ENCODE measurements at regions not wholly inside any gene's neighbourhood (a gene's known extent, or its start where the extent isn't known, plus 50 kb on each side); places are given as distances from the start of the nearest gene placed in this dataset.

DNA sequence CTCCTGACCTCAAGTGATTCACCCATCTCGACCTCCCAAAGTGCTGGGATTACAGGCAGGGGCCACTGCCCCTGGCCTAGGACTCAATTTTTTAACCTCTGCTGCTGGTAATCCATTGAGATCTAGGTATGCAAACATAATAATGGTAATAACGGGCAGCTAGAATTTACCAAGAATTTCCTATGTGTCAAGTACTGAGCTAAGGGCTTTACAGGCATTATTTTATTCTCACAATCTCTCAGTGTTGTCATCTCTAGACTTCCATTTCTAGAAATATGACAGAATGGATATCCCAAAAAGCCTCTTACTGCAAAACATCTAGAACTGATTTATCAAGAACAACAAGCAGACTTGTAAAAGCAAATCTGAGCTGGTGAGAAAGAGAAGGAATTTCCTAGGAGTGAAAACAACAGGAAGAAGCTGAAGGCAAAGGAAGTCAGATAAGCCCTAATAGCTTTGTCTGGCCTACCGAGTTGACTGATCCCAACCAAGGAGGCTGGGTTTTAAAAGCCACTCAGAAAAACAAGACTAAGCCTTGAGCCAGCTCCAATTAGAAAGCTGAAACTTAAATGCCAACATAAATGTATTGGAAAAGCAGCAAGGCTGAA is 70.6 kb downstream of the CCDC71L start:
- H3K36me3 ChIP-seq (replicated peaks in 1 of 2; ENCODE audit: control insufficient read depth in 1 of 2, insufficient read depth in 2 of 2, low read length in 2 of 2): no peaks in the 10 kb centered on the region
- no peaks in the 10 kb centered on the region for H3K4me1 Mint-ChIP-seq
- H3K4me3 Mint-ChIP-seq: no peak overlapping the region
- H3K27ac Mint-ChIP-seq: no peak overlapping the region
- H3K36me3 Mint-ChIP-seq: no peaks in the 10 kb centered on the region
- H3K4me2 ChIP-seq (replicated peaks; ENCODE audit: extremely low read depth, low read length, poor library complexity, severe bottlenecking): no peak overlapping the region
- TF ChIP-seq, protein P1, sequence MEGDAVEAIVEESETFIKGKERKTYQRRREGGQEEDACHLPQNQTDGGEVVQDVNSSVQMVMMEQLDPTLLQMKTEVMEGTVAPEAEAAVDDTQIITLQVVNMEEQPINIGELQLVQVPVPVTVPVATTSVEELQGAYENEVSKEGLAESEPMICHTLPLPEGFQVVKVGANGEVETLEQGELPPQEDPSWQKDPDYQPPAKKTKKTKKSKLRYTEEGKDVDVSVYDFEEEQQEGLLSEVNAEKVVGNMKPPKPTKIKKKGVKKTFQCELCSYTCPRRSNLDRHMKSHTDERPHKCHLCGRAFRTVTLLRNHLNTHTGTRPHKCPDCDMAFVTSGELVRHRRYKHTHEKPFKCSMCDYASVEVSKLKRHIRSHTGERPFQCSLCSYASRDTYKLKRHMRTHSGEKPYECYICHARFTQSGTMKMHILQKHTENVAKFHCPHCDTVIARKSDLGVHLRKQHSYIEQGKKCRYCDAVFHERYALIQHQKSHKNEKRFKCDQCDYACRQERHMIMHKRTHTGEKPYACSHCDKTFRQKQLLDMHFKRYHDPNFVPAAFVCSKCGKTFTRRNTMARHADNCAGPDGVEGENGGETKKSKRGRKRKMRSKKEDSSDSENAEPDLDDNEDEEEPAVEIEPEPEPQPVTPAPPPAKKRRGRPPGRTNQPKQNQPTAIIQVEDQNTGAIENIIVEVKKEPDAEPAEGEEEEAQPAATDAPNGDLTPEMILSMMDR (IDR thresholded peaks at IDR 0.05): no peak
- no peaks in the 10 kb centered on the region for H3K27me3 ChIP-seq (ENCODE audit: control insufficient read depth in 2 of 2, insufficient read depth in 2 of 2, low read length in 2 of 2)
- intact Hi-C loops (cut with micrococcal nuclease): loop anchor here in 1 of 2 donors (5.0 kb wide), 1 partner anchor 38 kb away; no protein-coding TSS in a partner anchor
- WGBS (ENCODE audit: insufficient coverage): no CpG with 5 or more reads among the region's 3 CpGs
- no peak for DNase-seq
- H2AFZ ChIP-seq (ENCODE audit: insufficient read depth, low read depth, low read length, poor library complexity, severe bottlenecking): no peak overlapping the region
- H3K9ac ChIP-seq (ENCODE audit: insufficient read depth, low read length, poor library complexity, severe bottlenecking): no peak overlapping the region
- H3K27ac ChIP-seq (ENCODE audit: low read depth in 1 of 2, low read length in 2 of 2): no peak overlapping the region
- no peaks in the 10 kb centered on the region for H3K79me2 ChIP-seq (ENCODE audit: insufficient read depth, low read length)
- peaks cover 0 to 5% (median 0%) of the 10 kb centered on the region in 3 donors for H3K27me3 Mint-ChIP-seq (ENCODE audit: low read depth in 3 of 3)
- H3K9me3 ChIP-seq (replicated peaks in 1 of 2; ENCODE audit: control insufficient read depth in 1 of 2, insufficient read depth in 1 of 2, low read length in 2 of 2): no peaks in the 10 kb centered on the region
- no peaks in the 10 kb centered on the region for H3K4me1 ChIP-seq (ENCODE audit: control insufficient read depth in 1 of 2, insufficient read depth in 2 of 2, low read length in 2 of 2)
- H3K4me3 ChIP-seq (replicated peaks in 1 of 3; ENCODE audit: low read depth in 2 of 3, low read length in 3 of 3): no peak overlapping the region
- peaks cover 0 to 3% (median 0%) of the 10 kb centered on the region in 7 donors for H3K9me3 Mint-ChIP-seq
- no peaks in the 10 kb centered on the region for H4K20me1 ChIP-seq (ENCODE audit: insufficient read depth, low read length)

DNA sequence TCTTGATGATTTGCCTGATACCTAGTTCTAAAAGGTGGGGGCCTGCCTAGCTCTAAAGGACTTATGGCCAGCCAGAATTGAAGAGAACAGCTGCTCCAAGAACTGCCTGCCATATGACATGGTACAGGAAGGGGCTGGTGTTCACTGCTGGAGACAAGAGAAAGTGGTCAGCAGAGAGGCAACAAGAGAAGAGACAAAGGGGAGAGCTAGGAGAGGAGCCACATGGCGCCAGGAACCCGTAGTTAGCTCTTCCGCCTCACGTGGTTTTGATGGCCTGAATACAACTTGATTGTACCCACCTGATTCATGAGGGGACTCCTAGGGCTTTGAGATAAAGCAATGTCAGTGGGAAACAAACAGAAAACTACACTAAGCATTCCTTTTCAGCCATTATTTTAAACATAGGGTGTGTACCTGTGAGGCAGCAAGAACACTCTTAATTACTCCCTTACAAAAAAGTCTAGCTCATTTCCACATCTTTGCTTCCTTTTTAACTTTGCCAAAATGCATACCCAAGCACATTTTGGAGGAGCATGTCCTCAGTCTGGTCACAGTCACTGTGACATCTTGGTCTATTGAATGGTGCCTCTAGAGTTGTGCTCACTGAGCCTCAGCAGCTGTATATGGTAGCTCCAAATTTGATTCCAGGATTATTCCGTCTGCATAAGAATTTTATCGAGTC is 71.6 kb downstream of the CCDC71L start:
- DNase-seq: no peak
- H3K4me1 ChIP-seq (ENCODE audit: control insufficient read depth in 1 of 2, insufficient read depth in 2 of 2, low read length in 2 of 2): no peaks in the 10 kb centered on the region
- H3K36me3 ChIP-seq (replicated peaks in 1 of 2; ENCODE audit: control insufficient read depth in 1 of 2, insufficient read depth in 2 of 2, low read length in 2 of 2): no peaks in the 10 kb centered on the region
- H3K4me2 ChIP-seq (replicated peaks; ENCODE audit: extremely low read depth, low read length, poor library complexity, severe bottlenecking): no peak overlapping the region
- Mint-ChIP-seq H3K27me3 (ENCODE audit: low read depth in 3 of 3) (peaks cover 0 to 5% (median 0%) of the 10 kb centered on the region in 3 donors), H3K9me3 (peaks cover 0 to 3% (median under 1%) of the 10 kb centered on the region in 7 donors), H3K4me1 (no peaks in the 10 kb centered on the region), H3K36me3 (no peaks in the 10 kb centered on the region), H3K27ac (no peak overlapping the region), H3K4me3 (no peak overlapping the region)
- no peak overlapping the region for H2AFZ ChIP-seq (ENCODE audit: insufficient read depth, low read depth, low read length, poor library complexity, severe bottlenecking)
- intact Hi-C loops (cut with micrococcal nuclease): no loop called here
- H3K27ac ChIP-seq (ENCODE audit: low read depth in 1 of 2, low read length in 2 of 2): no peak overlapping the region
- H3K27me3 ChIP-seq (ENCODE audit: control insufficient read depth in 2 of 2, insufficient read depth in 2 of 2, low read length in 2 of 2): no peaks in the 10 kb centered on the region
- no peak overlapping the region for H3K9ac ChIP-seq (ENCODE audit: insufficient read depth, low read length, poor library complexity, severe bottlenecking)
- H3K4me3 ChIP-seq (replicated peaks in 1 of 3; ENCODE audit: low read depth in 2 of 3, low read length in 3 of 3): no peak overlapping the region
- H3K9me3 ChIP-seq (replicated peaks in 1 of 2; ENCODE audit: control insufficient read depth in 1 of 2, insufficient read depth in 1 of 2, low read length in 2 of 2): no peaks in the 10 kb centered on the region
- TF ChIP-seq, protein P1 (IDR thresholded peaks at IDR 0.05): no peak
- 92% methylated on average over 5 of the region's 6 CpGs for WGBS (ENCODE audit: insufficient coverage)
- H3K79me2 ChIP-seq (ENCODE audit: insufficient read depth, low read length): no peaks in the 10 kb centered on the region
- H4K20me1 ChIP-seq (ENCODE audit: insufficient read depth, low read length): no peaks in the 10 kb centered on the region
